ENCODE measurements at regions not wholly inside any gene's neighbourhood (a gene's known extent, or its start where the extent isn't known, plus 50 kb on each side); places are given as distances from the start of the nearest gene placed in this dataset.

- Histone ChIP-seq H3K4me1 (no peaks in the 10 kb centered on the region), H3K27ac (no peak overlapping the region), H3K4me3 (no peak overlapping the region), H3K4me2 (no peak overlapping the region), H3K9me3 (no peaks in the 10 kb centered on the region)
- whole genome bisulfite sequencing (ENCODE audit: missing lambda C conversion rate): 76% methylated on average over 9 of the region's 9 CpGs
- TF ChIP-seq RFX5 (IDR thresholded peaks at IDR 0.05) (no peak), ATOH8 (CRISPR knock-in tag; IDR thresholded peaks at IDR 0.05; ENCODE audit: low read depth) (no peak), HOXA7 (CRISPR knock-in tag; IDR thresholded peaks at IDR 0.05) (no peak), PHF8 (IDR thresholded peaks at IDR 0.05; ENCODE audit: borderline replicate concordance, low read depth) (no peak), TFCP2L1 (CRISPR knock-in tag; IDR thresholded peaks at IDR 0.05) (no peak), FOSB (CRISPR knock-in tag; IDR thresholded peaks at IDR 0.05) (no peak), ZNF302 (CRISPR knock-in tag; IDR thresholded peaks at IDR 0.05) (no peak), KDM5A (IDR thresholded peaks at IDR 0.05) (no peak), MAZ (IDR thresholded peaks at IDR 0.05; ENCODE audit: borderline replicate concordance, low read depth, low read length) (no peak), ELK1 (IDR thresholded peaks at IDR 0.05; ENCODE audit: low read depth, low read length) (no peak), CHD2 (IDR thresholded peaks at IDR 0.05; ENCODE audit: low read length, partially characterized antibody) (no peak), GATA3 (IDR thresholded peaks at IDR 0.05; ENCODE audit: borderline replicate concordance) (no peak), MAFK (IDR thresholded peaks at IDR 0.05; ENCODE audit: partially characterized antibody) (no peak), BHLHE40 (IDR thresholded peaks at IDR 0.05; ENCODE audit: low read depth, low read length) (no peak), ESRRA (IDR thresholded peaks at IDR 0.05; ENCODE audit: borderline replicate concordance, low read length) (no peak), TP53 (CRISPR knock-in tag; IDR thresholded peaks at IDR 0.05) (no peak), JUNB (IDR thresholded peaks at IDR 0.05) (no peak), NFE2L2 (conservative IDR thresholded peaks at IDR 0.05; ENCODE audit: low read length) (no peak)
- FAIRE-seq (no peak), DNase-seq (ENCODE audit: low read depth in 1 of 2, low spot score in 1 of 2) (no peak), ATAC-seq (no peak)
- ChIA-PET CTCF (no interaction called here), POLR2A (no interaction called here)
Measured at GRCh38 chr5:6868171-6868570, 154.9 kb downstream of the TENT4A start.

DNA sequence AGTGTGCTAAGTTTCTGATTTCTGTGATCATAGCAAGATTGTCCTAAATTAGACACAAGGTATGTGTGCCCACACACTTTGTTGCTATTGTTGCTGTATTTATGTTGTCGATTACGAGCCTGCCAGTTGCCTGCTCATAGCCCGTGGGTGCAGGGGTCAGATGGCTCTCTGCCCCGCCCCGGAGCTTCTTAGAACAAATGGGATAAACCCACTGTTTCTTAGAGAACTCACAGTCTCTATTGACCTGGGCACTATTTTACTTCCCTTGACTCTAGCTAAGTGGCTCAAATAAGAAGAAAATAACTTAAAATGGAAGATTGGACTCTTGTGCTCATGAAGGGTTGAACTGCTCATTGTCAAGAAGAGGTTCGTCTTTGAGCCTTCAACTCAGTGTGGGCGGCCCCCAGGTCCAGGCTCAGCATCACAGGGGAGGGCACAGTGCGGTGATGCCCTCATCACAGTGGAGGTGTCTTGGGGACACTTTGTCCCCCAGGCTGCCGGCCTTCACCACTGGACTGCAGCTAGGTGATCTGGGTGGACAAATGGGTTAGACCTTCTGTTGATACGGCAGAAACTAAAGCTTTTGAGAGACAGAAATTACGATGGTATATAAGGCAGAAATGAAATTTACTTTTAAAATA is 155.5 kb downstream of the TENT4A start:
- no peak overlapping the region for H3K27ac ChIP-seq
- H3K4me1 ChIP-seq: no peaks in the 10 kb centered on the region
- ChIA-PET CTCF (no interaction called here), POLR2A (no interaction called here)
- H3K4me2 ChIP-seq: no peak overlapping the region
- no peak overlapping the region for H3K4me3 ChIP-seq
- H3K9me3 ChIP-seq: no peaks in the 10 kb centered on the region
- DNase-seq (ENCODE audit: low read depth in 1 of 2, low spot score in 1 of 2) (no peak), ATAC-seq (no peak), FAIRE-seq (no peak)
- TF ChIP-seq, protein P1, sequence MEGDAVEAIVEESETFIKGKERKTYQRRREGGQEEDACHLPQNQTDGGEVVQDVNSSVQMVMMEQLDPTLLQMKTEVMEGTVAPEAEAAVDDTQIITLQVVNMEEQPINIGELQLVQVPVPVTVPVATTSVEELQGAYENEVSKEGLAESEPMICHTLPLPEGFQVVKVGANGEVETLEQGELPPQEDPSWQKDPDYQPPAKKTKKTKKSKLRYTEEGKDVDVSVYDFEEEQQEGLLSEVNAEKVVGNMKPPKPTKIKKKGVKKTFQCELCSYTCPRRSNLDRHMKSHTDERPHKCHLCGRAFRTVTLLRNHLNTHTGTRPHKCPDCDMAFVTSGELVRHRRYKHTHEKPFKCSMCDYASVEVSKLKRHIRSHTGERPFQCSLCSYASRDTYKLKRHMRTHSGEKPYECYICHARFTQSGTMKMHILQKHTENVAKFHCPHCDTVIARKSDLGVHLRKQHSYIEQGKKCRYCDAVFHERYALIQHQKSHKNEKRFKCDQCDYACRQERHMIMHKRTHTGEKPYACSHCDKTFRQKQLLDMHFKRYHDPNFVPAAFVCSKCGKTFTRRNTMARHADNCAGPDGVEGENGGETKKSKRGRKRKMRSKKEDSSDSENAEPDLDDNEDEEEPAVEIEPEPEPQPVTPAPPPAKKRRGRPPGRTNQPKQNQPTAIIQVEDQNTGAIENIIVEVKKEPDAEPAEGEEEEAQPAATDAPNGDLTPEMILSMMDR (IDR thresholded peaks at IDR 0.05): no peak
- TF ChIP-seq HOXB13 (CRISPR knock-in tag; IDR thresholded peaks at IDR 0.05; ENCODE audit: low read depth) (no peak), HMGXB4 (CRISPR knock-in tag; IDR thresholded peaks at IDR 0.05; ENCODE audit: borderline replicate concordance) (no peak), NFE2L2 (conservative IDR thresholded peaks at IDR 0.05; ENCODE audit: low read length) (no peak), USF2 (IDR thresholded peaks at IDR 0.05) (no peak), MAFK (IDR thresholded peaks at IDR 0.05; ENCODE audit: partially characterized antibody) (no peak), SMC3 (IDR thresholded peaks at IDR 0.05) (no peak), RFX5 (IDR thresholded peaks at IDR 0.05) (no peak), POLR2AphosphoS2 (conservative IDR thresholded peaks at IDR 0.05; ENCODE audit: low read length) (no peak), BCL3 (IDR thresholded peaks at IDR 0.05) (no peak), RARB (CRISPR knock-in tag; IDR thresholded peaks at IDR 0.05) (no peak), BHLHE40 (IDR thresholded peaks at IDR 0.05; ENCODE audit: low read depth, low read length) (no peak), NR3C1 (IDR thresholded peaks at IDR 0.05) (no peak), MYC (IDR thresholded peaks at IDR 0.05; ENCODE audit: borderline replicate concordance, low read length) (no peak), FOXS1 (CRISPR knock-in tag; IDR thresholded peaks at IDR 0.05) (no peak), PHF8 (IDR thresholded peaks at IDR 0.05; ENCODE audit: borderline replicate concordance, low read depth) (no peak), JUNB (IDR thresholded peaks at IDR 0.05) (no peak)
- TF ChIP-seq, protein P2, sequence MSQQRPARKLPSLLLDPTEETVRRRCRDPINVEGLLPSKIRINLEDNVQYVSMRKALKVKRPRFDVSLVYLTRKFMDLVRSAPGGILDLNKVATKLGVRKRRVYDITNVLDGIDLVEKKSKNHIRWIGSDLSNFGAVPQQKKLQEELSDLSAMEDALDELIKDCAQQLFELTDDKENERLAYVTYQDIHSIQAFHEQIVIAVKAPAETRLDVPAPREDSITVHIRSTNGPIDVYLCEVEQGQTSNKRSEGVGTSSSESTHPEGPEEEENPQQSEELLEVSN (IDR thresholded peaks at IDR 0.05; ENCODE audit: borderline replicate concordance, low read depth): no peak
- WGBS (ENCODE audit: missing lambda C conversion rate): 54% methylated on average over 11 of the region's 11 CpGs

Data from A549 (cell line).